ENCODE measurements at regions not wholly inside any gene's neighbourhood (a gene's known extent, or its start where the extent isn't known, plus 50 kb on each side); places are given as distances from the start of the nearest gene placed in this dataset.

- no peak overlapping the region for H3K9ac ChIP-seq (ENCODE audit: low read length)
- POLR2A ChIA-PET (ENCODE audit: unreplicated experiment) = no interaction called here
- H4K20me1 ChIP-seq (ENCODE audit: low read length) = no peaks in the 10 kb centered on the region
- ATAC-seq (no peak), DNase-seq (no peak)
- no peaks in the 10 kb centered on the region for H3K79me2 ChIP-seq (ENCODE audit: low read length)
- H3K4me2 ChIP-seq (ENCODE audit: low read length) = no peak overlapping the region
- no peak overlapping the region for H3K4me3 ChIP-seq (ENCODE audit: low read length)
- no peaks in the 10 kb centered on the region for H3K9me2 ChIP-seq (replicated peaks; ENCODE audit: low read length)
- no peaks in the 10 kb centered on the region for H3F3A ChIP-seq (ENCODE audit: low read length, unreplicated experiment)
- CTCF ChIA-PET = no interaction called here
- no peak overlapping the region for H2AFZ ChIP-seq (ENCODE audit: low read length)
- no peaks in the 10 kb centered on the region for H3K4me1 ChIP-seq (ENCODE audit: insufficient read depth, low read length)
- no peaks in the 10 kb centered on the region for H3K36me3 ChIP-seq (ENCODE audit: low read depth, low read length)
- BruUV-seq (replicated peaks) = no TSS peak
- peaks cover 65% of the 10 kb centered on the region for H3K27me3 ChIP-seq (ENCODE audit: low read length)
- H3K27ac ChIP-seq (ENCODE audit: low read length) = no peak overlapping the region
- intact Hi-C loops (cut with micrococcal nuclease) = no loop called here
- no peak for TF ChIP-seq EZH2 (IDR thresholded peaks at IDR 0.05; ENCODE audit: low read length, unreplicated experiment)
- TF ChIP-seq EZH2phosphoT487 (IDR thresholded peaks at IDR 0.05; ENCODE audit: borderline replicate concordance, low read length) = no peak
- TF ChIP-seq CTCF (conservative IDR thresholded peaks at IDR 0.05; ENCODE audit: low read depth, low read length) = no peak
- no peaks in the 10 kb centered on the region for H3K9me3 ChIP-seq (ENCODE audit: low read length)
Measured at GRCh38 chr1:213602796-213603486, 384.8 kb upstream of the PROX1 start.

- no peak overlapping the region for H3K4me3 ChIP-seq (ENCODE audit: low read length)
- no peak overlapping the region for H3K9ac ChIP-seq (ENCODE audit: low read length)
- no peak overlapping the region for H3K27ac ChIP-seq (ENCODE audit: low read length)
- no peaks in the 10 kb centered on the region for H3K36me3 ChIP-seq (ENCODE audit: low read depth, low read length)
- no peak overlapping the region for H2AFZ ChIP-seq (ENCODE audit: low read length)
- no peak overlapping the region for H3K4me2 ChIP-seq (ENCODE audit: low read length)
- no peaks in the 10 kb centered on the region for H3K79me2 ChIP-seq (ENCODE audit: low read length)
- no peak for TF ChIP-seq EZH2phosphoT487 (IDR thresholded peaks at IDR 0.05; ENCODE audit: borderline replicate concordance, low read length)
- no TSS peak for BruUV-seq (replicated peaks)
- POLR2A ChIA-PET (ENCODE audit: unreplicated experiment) = no interaction called here
- no peaks in the 10 kb centered on the region for H3F3A ChIP-seq (ENCODE audit: low read length, unreplicated experiment)
- CTCF ChIA-PET = no interaction called here
- intact Hi-C loops (cut with micrococcal nuclease) = no loop called here
- no peaks in the 10 kb centered on the region for H3K4me1 ChIP-seq (ENCODE audit: insufficient read depth, low read length)
- no peaks in the 10 kb centered on the region for H3K9me2 ChIP-seq (replicated peaks; ENCODE audit: low read length)
- H3K27me3 ChIP-seq (ENCODE audit: low read length) = peaks cover 64% of the 10 kb centered on the region
- DNase-seq (no peak), ATAC-seq (no peak)
- no peaks in the 10 kb centered on the region for H3K9me3 ChIP-seq (ENCODE audit: low read length)
- no peaks in the 10 kb centered on the region for H4K20me1 ChIP-seq (ENCODE audit: low read length)
Measured at GRCh38 chr1:213604477-213604876, 383.3 kb upstream of the PROX1 start.

- no peaks in the 10 kb centered on the region for H3K36me3 ChIP-seq (ENCODE audit: low read depth, low read length)
- no peak for DNase-seq
- TF ChIP-seq CTCF (conservative IDR thresholded peaks at IDR 0.05; ENCODE audit: low read depth, low read length) (no peak), EZH2phosphoT487 (IDR thresholded peaks at IDR 0.05; ENCODE audit: borderline replicate concordance, low read length) (no peak), EZH2 (IDR thresholded peaks at IDR 0.05; ENCODE audit: low read length, unreplicated experiment) (no peak)
- no peak overlapping the region for H3K27ac ChIP-seq (ENCODE audit: low read length)
- H3K9me2 ChIP-seq (replicated peaks; ENCODE audit: low read length) = no peaks in the 10 kb centered on the region
- CTCF ChIA-PET = no interaction called here
- H3K9ac ChIP-seq (ENCODE audit: low read length) = no peak overlapping the region
- peaks cover 73% of the 10 kb centered on the region for H3K27me3 ChIP-seq (ENCODE audit: low read length)
- H3F3A ChIP-seq (ENCODE audit: low read length, unreplicated experiment) = no peaks in the 10 kb centered on the region
- H3K79me2 ChIP-seq (ENCODE audit: low read length) = no peaks in the 10 kb centered on the region
- POLR2A ChIA-PET (ENCODE audit: unreplicated experiment) = no interaction called here
- no TSS peak for BruUV-seq (replicated peaks)
- H3K4me1 ChIP-seq (ENCODE audit: insufficient read depth, low read length) = no peaks in the 10 kb centered on the region
- ATAC-seq = no peak
- no peaks in the 10 kb centered on the region for H3K9me3 ChIP-seq (ENCODE audit: low read length)
- no peak overlapping the region for H3K4me3 ChIP-seq (ENCODE audit: low read length)
- H3K4me2 ChIP-seq (ENCODE audit: low read length) = no peak overlapping the region
- no peaks in the 10 kb centered on the region for H4K20me1 ChIP-seq (ENCODE audit: low read length)
- no peak overlapping the region for H2AFZ ChIP-seq (ENCODE audit: low read length)
- intact Hi-C loops (cut with micrococcal nuclease) = no loop called here
Measured at GRCh38 chr1:213605732-213606131, 382.0 kb upstream of the PROX1 start.

Data from PC-3 (cell line).